Middle frontal gyrus (tissue), 1 donor: ENCODE measurements at regions not wholly inside any gene's neighbourhood (a gene's known extent, or its start where the extent isn't known, plus 50 kb on each side); places are given as distances from the start of the nearest gene placed in this dataset.

Experiments used
- DNase-seq: peaks from one replicate; pipeline ENCODE4 v3.0.0-alpha.2; 2015; ENCODE audit warnings: low spot score; ENCODE audit errors: extremely low spot score

- no peak for DNase-seq
Observed at GRCh38 chr16:51222016-51222415, 70.9 kb upstream of the SALL1 start.

GRCh38 chr16:51211148-51211547, 60.1 kb upstream of the SALL1 start:
- no peak for DNase-seq

DNA sequence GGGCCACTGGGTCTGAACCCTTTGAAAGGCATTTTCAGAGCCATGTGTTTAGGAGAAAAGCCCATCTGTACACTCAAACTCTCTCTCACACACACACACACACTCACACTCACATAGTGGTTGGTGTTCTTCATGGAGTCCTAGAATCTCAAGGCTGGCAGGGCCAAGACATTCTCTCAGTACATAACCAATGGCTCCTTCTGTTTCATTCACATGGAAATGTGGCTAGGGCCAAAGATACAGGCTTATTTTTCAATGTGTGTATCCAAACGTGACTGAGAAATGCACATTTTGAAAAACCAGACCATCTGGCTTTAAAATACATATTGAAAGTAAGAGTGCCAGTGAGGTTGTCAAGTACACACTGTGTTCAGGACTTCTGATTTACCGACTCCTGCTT, 59.0 kb upstream of the SALL1 start:
- no peak for DNase-seq

DNA sequence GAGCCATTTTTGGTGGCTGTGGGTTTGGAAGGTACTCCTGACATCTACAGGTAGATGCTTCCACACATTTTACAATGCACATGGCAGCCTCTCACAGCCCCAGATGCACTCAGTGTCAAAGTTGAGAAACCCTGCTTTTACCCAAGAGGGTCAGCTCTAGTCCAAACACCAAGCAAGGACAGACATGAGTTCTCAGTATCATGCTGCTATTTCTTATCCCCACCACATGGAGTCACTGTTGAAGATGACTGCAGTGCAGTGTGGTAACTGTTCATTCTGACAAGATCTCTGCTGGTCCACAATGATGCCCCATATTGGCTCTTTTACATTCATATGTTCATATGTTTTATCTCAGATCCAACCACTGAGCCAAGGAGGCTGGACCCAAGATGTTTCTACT, 50.5 kb upstream of the SALL1 start:
- DNase-seq: no peak
